ENCODE measurements at regions not wholly inside any gene's neighbourhood (a gene's known extent, or its start where the extent isn't known, plus 50 kb on each side); places are given as distances from the start of the nearest gene placed in this dataset.

- TF ChIP-seq MAX (IDR thresholded peaks at IDR 0.05) (no peak), TAF1 (IDR thresholded peaks at IDR 0.05; ENCODE audit: low read depth) (no peak), EGR1 (IDR thresholded peaks at IDR 0.05) (no peak), EP300 (IDR thresholded peaks at IDR 0.05; ENCODE audit: borderline replicate concordance) (no peak), TCF12 (IDR thresholded peaks at IDR 0.05; ENCODE audit: low read depth) (no peak), FOXM1 (IDR thresholded peaks at IDR 0.05; ENCODE audit: borderline replicate concordance, low read depth) (no peak), REST (IDR thresholded peaks at IDR 0.05; ENCODE audit: low read depth) (no peak), USF1 (IDR thresholded peaks at IDR 0.05) (no peak), RAD21 (IDR thresholded peaks at IDR 0.05; ENCODE audit: low read depth) (no peak), CEBPB (IDR thresholded peaks at IDR 0.05) (no peak), YY1 (IDR thresholded peaks at IDR 0.05; ENCODE audit: low read depth) (no peak), ZBTB7A (IDR thresholded peaks at IDR 0.05; ENCODE audit: low read depth) (no peak)
Measured at GRCh38 chr12:24721191-24721590, 227.7 kb downstream of the BCAT1 start.

Data from Ishikawa (cell line).